ENCODE measurements at regions not wholly inside any gene's neighbourhood (a gene's known extent, or its start where the extent isn't known, plus 50 kb on each side); places are given as distances from the start of the nearest gene placed in this dataset.

DNA sequence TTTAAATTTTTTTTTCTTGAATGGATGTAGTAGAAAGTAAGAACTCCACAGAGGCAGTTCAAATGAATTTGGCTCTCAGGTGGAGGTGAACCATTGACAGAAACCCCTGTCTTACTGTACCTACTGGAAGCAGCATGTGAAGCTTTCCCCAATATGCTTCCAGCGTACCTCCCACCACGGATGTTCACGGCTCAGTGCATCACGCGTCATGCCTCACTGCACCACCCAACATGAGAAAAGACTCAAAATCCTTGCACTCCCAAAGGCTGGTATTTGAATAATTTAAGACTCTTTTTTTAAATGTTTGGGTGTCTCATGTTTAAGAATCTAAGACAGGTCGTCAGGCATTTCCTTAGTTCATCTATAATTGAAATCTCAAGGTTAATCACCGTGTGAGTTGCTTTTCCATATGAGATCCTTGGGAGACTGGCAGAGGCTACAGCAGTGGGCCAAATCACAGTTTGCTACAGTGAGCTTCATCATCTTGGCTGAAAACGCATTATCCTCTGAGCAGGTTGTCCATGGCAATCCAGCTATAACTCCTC, 846.4 kb downstream of the DCDC2C start:
- no peak for DNase-seq (ENCODE audit: low read depth)
- TF ChIP-seq, protein P1, sequence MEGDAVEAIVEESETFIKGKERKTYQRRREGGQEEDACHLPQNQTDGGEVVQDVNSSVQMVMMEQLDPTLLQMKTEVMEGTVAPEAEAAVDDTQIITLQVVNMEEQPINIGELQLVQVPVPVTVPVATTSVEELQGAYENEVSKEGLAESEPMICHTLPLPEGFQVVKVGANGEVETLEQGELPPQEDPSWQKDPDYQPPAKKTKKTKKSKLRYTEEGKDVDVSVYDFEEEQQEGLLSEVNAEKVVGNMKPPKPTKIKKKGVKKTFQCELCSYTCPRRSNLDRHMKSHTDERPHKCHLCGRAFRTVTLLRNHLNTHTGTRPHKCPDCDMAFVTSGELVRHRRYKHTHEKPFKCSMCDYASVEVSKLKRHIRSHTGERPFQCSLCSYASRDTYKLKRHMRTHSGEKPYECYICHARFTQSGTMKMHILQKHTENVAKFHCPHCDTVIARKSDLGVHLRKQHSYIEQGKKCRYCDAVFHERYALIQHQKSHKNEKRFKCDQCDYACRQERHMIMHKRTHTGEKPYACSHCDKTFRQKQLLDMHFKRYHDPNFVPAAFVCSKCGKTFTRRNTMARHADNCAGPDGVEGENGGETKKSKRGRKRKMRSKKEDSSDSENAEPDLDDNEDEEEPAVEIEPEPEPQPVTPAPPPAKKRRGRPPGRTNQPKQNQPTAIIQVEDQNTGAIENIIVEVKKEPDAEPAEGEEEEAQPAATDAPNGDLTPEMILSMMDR (conservative IDR thresholded peaks at IDR 0.05; ENCODE audit: control insufficient read depth, insufficient read depth, low read depth, low read length) = no peak
- no peak overlapping the region for H3K4me3 ChIP-seq (ENCODE audit: control insufficient read depth, low read depth, low read length)

DNA sequence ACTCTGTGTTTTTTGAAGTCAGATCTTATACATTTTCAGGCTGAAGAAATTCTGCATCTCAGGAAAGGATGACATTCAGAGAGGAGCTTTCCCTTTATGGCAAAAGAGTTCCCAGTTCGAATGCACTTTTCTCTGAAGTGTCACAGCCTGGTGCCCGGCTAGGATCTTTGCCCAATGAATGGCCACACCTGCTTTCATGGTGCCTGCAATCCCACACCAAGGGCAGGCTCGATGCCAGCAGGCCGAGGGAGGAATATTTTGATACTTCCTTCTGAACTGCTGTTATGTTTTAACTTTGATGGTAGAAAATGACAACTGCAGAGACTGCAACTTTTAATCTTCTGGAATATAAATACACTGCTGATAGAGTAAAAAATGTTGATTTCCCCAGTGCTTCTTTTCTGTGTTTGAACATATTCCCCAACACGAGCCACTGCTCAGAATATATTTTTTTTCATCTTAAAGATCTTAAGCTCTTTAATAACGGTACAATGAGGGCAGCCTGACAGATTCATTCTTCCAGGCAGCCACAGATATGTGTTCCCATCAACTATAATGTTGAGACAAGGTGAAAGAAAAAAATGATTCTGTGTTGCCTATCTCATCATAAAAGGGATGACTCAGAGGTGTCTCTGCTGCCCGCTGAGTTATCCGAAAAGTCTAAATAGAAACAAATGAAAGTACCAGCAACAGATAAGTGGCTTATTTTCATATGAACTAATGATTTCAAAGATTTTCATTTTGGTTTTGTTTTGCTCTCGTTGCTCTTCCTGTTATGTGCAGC, 848.5 kb downstream of the DCDC2C start:
- TF ChIP-seq, protein P1 (conservative IDR thresholded peaks at IDR 0.05; ENCODE audit: control insufficient read depth, insufficient read depth, low read depth, low read length) = no peak
- no peak for DNase-seq (ENCODE audit: low read depth)
- H3K4me3 ChIP-seq (ENCODE audit: control insufficient read depth, low read depth, low read length) = no peak overlapping the region

DNA sequence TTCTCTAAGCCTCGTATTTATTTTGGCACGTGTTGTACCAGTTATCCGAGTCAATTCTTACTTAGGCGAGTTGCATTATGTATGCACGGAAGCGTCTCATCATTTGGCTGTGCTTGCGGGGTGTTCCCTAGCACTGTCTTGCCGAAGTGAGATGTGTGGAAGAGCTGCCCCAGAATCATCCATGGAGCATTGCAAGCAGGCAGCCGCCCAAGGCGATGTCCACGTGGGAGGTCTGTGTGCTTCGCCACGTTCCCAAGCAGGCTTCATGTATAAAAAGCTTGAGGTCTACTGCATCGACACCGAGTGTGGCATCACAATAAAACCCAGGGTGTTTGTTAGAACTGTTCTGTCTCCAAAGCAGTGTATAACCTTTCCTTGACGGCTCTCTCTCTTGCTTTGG, 849.9 kb downstream of the DCDC2C start:
- DNase-seq (ENCODE audit: low read depth) = no peak
- no peak overlapping the region for H3K4me3 ChIP-seq (ENCODE audit: control insufficient read depth, low read depth, low read length)
- TF ChIP-seq, protein P1 (conservative IDR thresholded peaks at IDR 0.05; ENCODE audit: control insufficient read depth, insufficient read depth, low read depth, low read length) = no peak

DNA sequence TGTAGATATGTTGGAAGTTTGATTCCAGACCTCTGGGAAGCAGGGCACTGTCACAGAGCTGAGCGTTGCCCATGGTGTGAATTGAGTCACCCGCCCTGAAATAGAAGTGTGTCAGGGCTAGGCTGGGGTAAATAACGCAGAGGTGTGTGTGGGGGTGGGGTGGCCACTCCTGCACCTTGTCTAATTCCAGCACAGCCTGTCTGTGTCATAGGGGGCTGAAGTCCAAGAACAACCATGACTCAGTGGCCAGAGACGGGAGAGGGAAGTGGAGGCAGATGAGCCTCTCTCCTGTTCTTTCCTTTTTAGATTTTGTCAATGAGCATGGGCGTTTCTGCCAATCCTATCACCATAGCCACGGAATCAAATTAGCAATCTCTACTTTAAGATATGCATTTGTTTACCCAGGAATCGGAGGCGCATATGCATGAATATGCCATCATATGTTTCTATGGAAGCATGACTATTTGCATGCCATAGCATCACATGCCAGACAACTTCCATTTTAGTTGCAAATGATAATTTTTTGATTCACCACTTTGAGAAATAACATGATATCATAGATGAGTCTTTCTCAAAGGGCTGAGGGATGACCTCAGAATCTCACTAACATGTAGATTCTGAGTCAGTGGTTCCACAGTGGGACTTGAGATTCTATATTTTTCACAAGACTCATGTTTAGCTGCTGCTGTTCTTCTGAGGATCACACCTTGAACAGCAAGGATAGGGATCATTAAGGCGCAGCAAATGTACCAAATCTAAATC, 852.9 kb downstream of the DCDC2C start:
- TF ChIP-seq, protein P1 (conservative IDR thresholded peaks at IDR 0.05; ENCODE audit: control insufficient read depth, insufficient read depth, low read depth, low read length) = no peak
- no peak for DNase-seq (ENCODE audit: low read depth)
- no peak overlapping the region for H3K4me3 ChIP-seq (ENCODE audit: control insufficient read depth, low read depth, low read length)

DNA sequence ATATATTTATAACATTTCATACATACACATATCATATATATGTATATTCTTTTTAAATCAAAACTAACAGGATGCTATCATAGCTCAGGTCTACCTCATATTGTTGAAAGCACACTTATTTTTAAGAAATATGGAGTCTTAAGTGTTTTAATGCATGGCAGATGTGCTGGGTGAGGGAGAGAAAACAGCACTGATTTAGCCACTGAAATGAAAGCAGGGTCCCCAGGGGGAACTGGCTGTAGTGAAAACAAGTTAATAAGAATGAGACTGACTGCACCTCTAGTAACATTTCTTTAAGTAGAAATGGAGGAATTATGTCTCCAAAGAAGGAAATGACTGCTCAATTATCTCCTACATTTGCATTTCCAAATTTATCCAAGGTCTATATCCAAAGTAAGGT, 857.8 kb downstream of the DCDC2C start:
- no peak for DNase-seq (ENCODE audit: low read depth)
- no peak overlapping the region for H3K4me3 ChIP-seq (ENCODE audit: control insufficient read depth, low read depth, low read length)
- TF ChIP-seq, protein P1 (conservative IDR thresholded peaks at IDR 0.05; ENCODE audit: control insufficient read depth, insufficient read depth, low read depth, low read length) = no peak

DNA sequence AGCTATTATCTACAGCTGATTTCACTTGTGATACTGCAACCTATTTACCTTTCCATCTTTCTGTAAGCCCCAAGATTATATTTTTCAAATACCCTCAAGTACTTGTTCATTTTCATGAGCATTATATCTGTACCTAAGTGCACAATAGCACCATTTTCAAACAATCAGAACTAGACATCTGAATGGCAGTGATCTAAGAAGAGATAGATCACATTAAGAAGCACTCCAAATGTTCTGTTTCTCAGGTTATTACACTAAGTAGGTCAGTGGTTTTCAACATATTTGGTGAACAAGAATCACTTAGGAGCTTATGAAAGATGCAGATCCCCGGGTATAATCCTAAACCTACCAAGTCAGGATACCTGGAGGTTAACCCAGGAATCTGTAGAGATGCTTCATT, 872.7 kb downstream of the DCDC2C start:
- H3K4me3 ChIP-seq (ENCODE audit: control insufficient read depth, low read depth, low read length) = no peak overlapping the region
- TF ChIP-seq, protein P1 (conservative IDR thresholded peaks at IDR 0.05; ENCODE audit: control insufficient read depth, insufficient read depth, low read depth, low read length) = no peak
- DNase-seq (ENCODE audit: low read depth) = no peak
